ENCODE measurements at regions not wholly inside any gene's neighbourhood (a gene's known extent, or its start where the extent isn't known, plus 50 kb on each side); places are given as distances from the start of the nearest gene placed in this dataset.
"Not testable (repeated sequence)": the region's sequence is repeated elsewhere in the genome, so short reads cannot be mapped to it uniquely, and the experiment has no call there.

DNA sequence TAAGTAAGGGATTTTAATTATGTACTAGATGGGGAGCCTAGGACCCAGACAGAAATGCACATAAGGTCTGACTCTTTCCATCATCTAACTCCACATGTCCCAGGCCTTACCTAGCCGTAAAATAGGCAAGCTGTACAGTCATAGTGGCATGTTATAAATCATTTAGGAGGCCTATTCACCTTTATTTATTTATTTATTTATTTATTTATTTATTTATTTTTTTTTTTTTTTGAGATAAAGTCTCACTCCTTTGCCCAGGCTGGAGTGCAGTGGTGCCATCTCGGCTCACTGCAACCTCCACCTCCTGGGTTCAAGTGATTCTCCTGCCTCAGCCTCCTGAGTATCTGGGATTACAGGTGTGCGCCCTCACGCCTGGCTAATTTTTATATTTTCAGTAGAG is 55.6 kb upstream of the KIT start:
- TF ChIP-seq, protein P1, sequence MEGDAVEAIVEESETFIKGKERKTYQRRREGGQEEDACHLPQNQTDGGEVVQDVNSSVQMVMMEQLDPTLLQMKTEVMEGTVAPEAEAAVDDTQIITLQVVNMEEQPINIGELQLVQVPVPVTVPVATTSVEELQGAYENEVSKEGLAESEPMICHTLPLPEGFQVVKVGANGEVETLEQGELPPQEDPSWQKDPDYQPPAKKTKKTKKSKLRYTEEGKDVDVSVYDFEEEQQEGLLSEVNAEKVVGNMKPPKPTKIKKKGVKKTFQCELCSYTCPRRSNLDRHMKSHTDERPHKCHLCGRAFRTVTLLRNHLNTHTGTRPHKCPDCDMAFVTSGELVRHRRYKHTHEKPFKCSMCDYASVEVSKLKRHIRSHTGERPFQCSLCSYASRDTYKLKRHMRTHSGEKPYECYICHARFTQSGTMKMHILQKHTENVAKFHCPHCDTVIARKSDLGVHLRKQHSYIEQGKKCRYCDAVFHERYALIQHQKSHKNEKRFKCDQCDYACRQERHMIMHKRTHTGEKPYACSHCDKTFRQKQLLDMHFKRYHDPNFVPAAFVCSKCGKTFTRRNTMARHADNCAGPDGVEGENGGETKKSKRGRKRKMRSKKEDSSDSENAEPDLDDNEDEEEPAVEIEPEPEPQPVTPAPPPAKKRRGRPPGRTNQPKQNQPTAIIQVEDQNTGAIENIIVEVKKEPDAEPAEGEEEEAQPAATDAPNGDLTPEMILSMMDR (IDR thresholded peaks at IDR 0.05; ENCODE audit: insufficient read depth, low read length), result not testable (repeated sequence)
- not testable (repeated sequence) for TF ChIP-seq GABPA (IDR thresholded peaks at IDR 0.05; ENCODE audit: low read depth)

Data from HL-60 (cell line).